GM12873 (cell line): ENCODE measurements at regions not wholly inside any gene's neighbourhood (a gene's known extent, or its start where the extent isn't known, plus 50 kb on each side); places are given as distances from the start of the nearest gene placed in this dataset.

Source experiments
- CTCF ChIP-seq: IDR thresholded peaks from 2 replicates; pipeline ENCODE4 v1.5.1; 2012; ENCODE audit warnings: low read depth, mild to moderate bottlenecking, moderate library complexity, low read length, control low read depth; ENCODE audit not compliant: insufficient read depth; ENCODE audit errors: missing control alignments

GRCh38 chr1:218863987-218864386 lies 309.7 kb upstream of the LYPLAL1 start:
- TF ChIP-seq CTCF = no peak

- no peak for TF ChIP-seq CTCF
Measured at GRCh38 chr1:218865591-218865990, 308.1 kb upstream of the LYPLAL1 start.

- no peak for TF ChIP-seq CTCF
Measured at GRCh38 chr1:218866507-218866906, 307.2 kb upstream of the LYPLAL1 start.

- TF ChIP-seq CTCF = no peak
Measured at GRCh38 chr1:218867066-218867465, 306.6 kb upstream of the LYPLAL1 start.

- TF ChIP-seq CTCF = no peak
Measured at GRCh38 chr1:218867941-218868626, 305.6 kb upstream of the LYPLAL1 start.

GRCh38 chr1:218869276-218869675 lies 304.4 kb upstream of the LYPLAL1 start:
- TF ChIP-seq CTCF = no peak

- TF ChIP-seq CTCF = no peak
Measured at GRCh38 chr1:218872026-218872425, 301.7 kb upstream of the LYPLAL1 start.
